Glutamatergic neuron (in vitro differentiated cells): ENCODE measurements at regions not wholly inside any gene's neighbourhood (a gene's known extent, or its start where the extent isn't known, plus 50 kb on each side); places are given as distances from the start of the nearest gene placed in this dataset.

Source experiments
- DNase-seq: peaks from one replicate; pipeline ENCODE4 v3.0.0; 2022
- H3K27ac Mint-ChIP-seq: one replicate; pipeline ENCODE4 v1.8.0; 2020; ENCODE audit warnings: mild to moderate bottlenecking, mixed read lengths, inconsistent platforms; ENCODE audit not compliant: unreplicated experiment
- H3K27me3 Mint-ChIP-seq: one replicate; pipeline ENCODE4 v1.8.0; 2020; ENCODE audit warnings: mild to moderate bottlenecking, moderate library complexity, mixed read lengths, inconsistent platforms; ENCODE audit not compliant: unreplicated experiment
- H3K36me3 Mint-ChIP-seq: one replicate; pipeline ENCODE4 v1.8.0; 2020; ENCODE audit warnings: mild to moderate bottlenecking, mixed read lengths, inconsistent platforms; ENCODE audit not compliant: unreplicated experiment
- H3K4me1 Mint-ChIP-seq: one replicate; pipeline ENCODE4 v1.8.0; 2020; ENCODE audit warnings: mild to moderate bottlenecking, low read depth, mixed read lengths, inconsistent platforms; ENCODE audit not compliant: unreplicated experiment
- H3K4me3 Mint-ChIP-seq: one replicate; pipeline ENCODE4 v1.8.0; 2020; ENCODE audit warnings: mild to moderate bottlenecking, mixed read lengths, inconsistent platforms; ENCODE audit not compliant: unreplicated experiment
- H3K9me3 Mint-ChIP-seq: one replicate; pipeline ENCODE4 v1.8.0; 2020; ENCODE audit warnings: mild to moderate bottlenecking, moderate library complexity, mixed read lengths, inconsistent platforms; ENCODE audit not compliant: unreplicated experiment
- CTCF ChIP-seq: fragments of 200-600 bp; sonication (generic); IDR thresholded peaks from one replicate; pipeline ENCODE4 v1.5.0; 2021; ENCODE audit not compliant: partially characterized antibody, unreplicated experiment

- TF ChIP-seq CTCF = no peak
- H3K27me3 Mint-ChIP-seq = peaks cover 5% of the 10 kb centered on the region
- H3K36me3 Mint-ChIP-seq = peaks cover 4% of the 10 kb centered on the region
- H3K27ac Mint-ChIP-seq = no peak overlapping the region
- no peaks in the 10 kb centered on the region for H3K9me3 Mint-ChIP-seq
- peaks cover 18% of the 10 kb centered on the region for H3K4me1 Mint-ChIP-seq
- DNase-seq = no peak
- H3K4me3 Mint-ChIP-seq = no peak overlapping the region
These were observed 218.9 kb downstream of the AACS start for GRCh38 chr12:125284087-125284486.

- no peak for TF ChIP-seq CTCF
- Mint-ChIP-seq H3K27ac (no peak overlapping the region), H3K27me3 (peaks cover 5% of the 10 kb centered on the region), H3K4me1 (peaks cover 18% of the 10 kb centered on the region), H3K4me3 (no peak overlapping the region), H3K36me3 (peaks cover 4% of the 10 kb centered on the region), H3K9me3 (no peaks in the 10 kb centered on the region)
- no peak for DNase-seq
These were observed 219.9 kb downstream of the AACS start for GRCh38 chr12:125284945-125285685.

- TF ChIP-seq CTCF = no peak
- peaks cover 14% of the 10 kb centered on the region for H3K4me1 Mint-ChIP-seq
- no peaks in the 10 kb centered on the region for H3K9me3 Mint-ChIP-seq
- H3K36me3 Mint-ChIP-seq = peaks cover 4% of the 10 kb centered on the region
- no peak overlapping the region for H3K4me3 Mint-ChIP-seq
- H3K27me3 Mint-ChIP-seq = peaks cover 5% of the 10 kb centered on the region
- DNase-seq = no peak
- no peak overlapping the region for H3K27ac Mint-ChIP-seq
These were observed 220.9 kb downstream of the AACS start for GRCh38 chr12:125286005-125286727.

- TF ChIP-seq CTCF = no peak
- no peaks in the 10 kb centered on the region for H3K9me3 Mint-ChIP-seq
These were observed 222.1 kb downstream of the AACS start for GRCh38 chr12:125287155-125287847.

More at GRCh38 chr12:125287155-125287847, 222.1 kb downstream of the AACS start:
- H3K27me3 Mint-ChIP-seq = peaks cover 5% of the 10 kb centered on the region
- peaks cover 12% of the 10 kb centered on the region for H3K4me1 Mint-ChIP-seq
- no peak overlapping the region for H3K27ac Mint-ChIP-seq
- H3K4me3 Mint-ChIP-seq = no peak overlapping the region
- peaks cover 4% of the 10 kb centered on the region for H3K36me3 Mint-ChIP-seq
- no peak for DNase-seq
